ENCODE measurements at regions not wholly inside any gene's neighbourhood (a gene's known extent, or its start where the extent isn't known, plus 50 kb on each side); places are given as distances from the start of the nearest gene placed in this dataset.
"Not testable (repeated sequence)": the region's sequence is repeated elsewhere in the genome, so short reads cannot be mapped to it uniquely, and the experiment has no call there.

DNA sequence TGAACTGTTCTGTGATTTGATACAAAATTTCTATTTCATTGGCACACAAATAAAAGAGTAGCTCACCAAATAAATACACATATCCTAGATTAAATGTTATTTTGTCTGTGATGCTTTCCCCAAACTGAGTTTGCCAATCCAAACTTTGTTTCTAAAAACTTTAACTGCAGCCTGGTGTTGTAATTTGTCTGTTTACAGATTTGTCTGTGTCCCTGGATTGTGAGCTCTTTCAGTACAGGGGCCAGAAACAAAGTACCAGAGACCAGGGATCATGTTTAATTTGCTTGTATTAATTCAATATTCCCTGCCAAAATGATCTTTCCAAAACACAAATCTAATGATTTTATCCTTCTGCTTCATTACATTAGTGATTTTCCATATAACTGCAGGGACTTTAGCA lies 1044.6 kb upstream of the GJE1 start:
- DNase-seq (ENCODE audit: low read depth) = no peak
- no peak for TF ChIP-seq CTCF (IDR thresholded peaks at IDR 0.05; ENCODE audit: insufficient read depth, low read depth, low read length, missing control alignments)
- no peak overlapping the region for H3K4me3 ChIP-seq (ENCODE audit: low read depth, low read length)

GRCh38 chr6:141077355-141078333 lies 1055.1 kb upstream of the GJE1 start:
- DNase-seq (ENCODE audit: low read depth) = peak; percentile 52
- H3K4me3 ChIP-seq (ENCODE audit: low read depth, low read length) = no peak overlapping the region
- TF ChIP-seq CTCF (IDR thresholded peaks at IDR 0.05; ENCODE audit: insufficient read depth, low read depth, low read length, missing control alignments) = peak; percentile 37

DNA sequence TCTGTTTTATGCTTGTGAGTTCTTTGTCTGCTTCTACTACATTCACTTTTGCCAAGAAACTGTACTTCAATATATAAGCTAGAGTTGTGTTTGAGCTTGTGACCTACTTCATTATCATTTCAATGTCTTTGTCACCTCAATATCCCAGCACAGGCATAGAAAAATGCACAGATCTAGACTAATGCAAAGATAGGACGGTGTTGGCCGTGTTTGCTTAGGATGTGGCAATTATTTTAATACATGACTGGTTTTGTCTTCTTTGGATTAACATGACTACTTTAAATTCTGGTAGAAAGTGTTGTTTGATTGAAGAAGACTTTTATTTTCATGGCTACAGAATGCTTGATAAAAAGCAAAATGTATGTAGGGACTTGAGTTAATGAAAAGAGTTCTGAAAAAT lies 1075.0 kb upstream of the GJE1 start:
- H3K4me3 ChIP-seq (ENCODE audit: low read depth, low read length) = no peak overlapping the region
- no peak for TF ChIP-seq CTCF (IDR thresholded peaks at IDR 0.05; ENCODE audit: insufficient read depth, low read depth, low read length, missing control alignments)
- DNase-seq (ENCODE audit: low read depth) = no peak

DNA sequence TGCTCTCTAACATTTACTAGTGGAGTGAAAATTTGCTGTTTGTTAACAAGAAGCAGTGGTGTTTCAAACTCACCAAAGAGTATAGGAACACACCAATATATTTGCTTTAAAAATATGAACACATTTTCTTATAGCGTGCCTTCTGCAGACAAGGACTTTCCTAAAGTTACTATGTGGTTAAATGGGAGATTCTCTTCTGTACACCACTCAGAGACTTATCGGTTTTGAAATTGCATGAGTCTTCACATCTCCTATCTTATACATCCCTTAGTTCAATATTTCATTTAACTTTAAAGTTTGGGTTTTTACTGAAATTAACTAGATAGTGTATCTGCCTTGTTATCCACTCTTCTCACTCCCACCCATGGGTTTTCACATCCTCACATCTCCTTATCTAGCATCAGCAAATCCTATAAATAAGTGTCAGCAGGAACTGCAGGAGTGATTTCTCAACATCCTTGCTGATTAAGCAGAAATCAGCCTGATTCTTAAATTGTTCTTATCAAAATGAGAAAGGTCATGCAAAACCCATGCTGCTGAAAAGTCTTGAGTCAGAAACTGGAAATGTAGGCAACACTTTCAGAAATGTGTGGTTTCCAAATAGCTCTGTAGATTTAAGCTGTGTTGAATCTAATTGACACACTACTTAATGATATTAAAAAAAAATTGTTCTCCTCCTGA lies 1075.6 kb upstream of the GJE1 start:
- DNase-seq (ENCODE audit: low read depth) = no peak

DNA sequence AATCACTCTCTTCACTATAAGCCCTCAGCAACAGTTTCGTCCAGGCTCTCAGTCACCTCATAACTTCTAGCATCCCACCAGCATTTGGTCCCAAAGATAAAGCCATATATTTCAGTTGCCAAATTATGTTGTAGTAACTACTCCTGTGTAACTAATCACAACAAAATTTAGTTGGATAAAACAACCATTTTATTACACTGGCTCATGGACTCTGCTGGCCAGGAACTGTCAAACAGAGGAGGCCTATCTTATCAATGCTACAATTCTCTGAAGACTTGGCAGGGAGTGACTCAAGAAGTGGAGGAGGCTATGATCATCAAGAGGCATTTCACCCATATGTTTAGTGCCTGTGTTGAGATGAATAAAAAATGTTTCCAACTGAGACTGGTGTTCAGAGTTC lies 1082.3 kb upstream of the GJE1 start:
- no peak for TF ChIP-seq CTCF (IDR thresholded peaks at IDR 0.05; ENCODE audit: insufficient read depth, low read depth, low read length, missing control alignments)

More for the DNA sequence above, 1075.6 kb upstream of the GJE1 start:
- H3K4me3 ChIP-seq (ENCODE audit: low read depth, low read length) = no peak overlapping the region
- no peak for TF ChIP-seq CTCF (IDR thresholded peaks at IDR 0.05; ENCODE audit: insufficient read depth, low read depth, low read length, missing control alignments)

GRCh38 chr6:141048451-141048850 lies 1084.3 kb upstream of the GJE1 start:
- no peak for DNase-seq (ENCODE audit: low read depth)
- TF ChIP-seq CTCF (IDR thresholded peaks at IDR 0.05; ENCODE audit: insufficient read depth, low read depth, low read length, missing control alignments) = no peak
- no peak overlapping the region for H3K4me3 ChIP-seq (ENCODE audit: low read depth, low read length)

More for the DNA sequence above, 1082.3 kb upstream of the GJE1 start:
- DNase-seq (ENCODE audit: low read depth) = no peak
- H3K4me3 ChIP-seq (ENCODE audit: low read depth, low read length) = no peak overlapping the region

DNA sequence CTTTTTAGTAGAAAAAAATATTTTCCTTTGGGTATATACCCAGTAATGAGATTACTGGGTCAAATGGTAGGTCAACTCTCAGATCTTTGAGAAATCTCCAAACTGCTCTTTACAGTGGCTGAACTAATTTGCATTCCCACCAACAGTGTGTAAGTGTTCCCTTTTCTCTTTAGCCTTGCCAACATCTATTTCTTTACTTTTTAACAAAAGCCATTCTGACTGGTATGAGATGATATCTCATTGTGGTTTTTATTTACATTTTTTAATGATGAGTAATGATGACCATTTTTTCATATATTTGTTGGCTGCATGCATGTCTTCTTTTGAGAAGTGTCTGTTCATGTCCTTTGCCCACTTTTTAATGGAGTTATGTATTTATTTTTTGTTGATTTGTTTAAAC lies 1086.2 kb upstream of the GJE1 start:
- H3K4me3 ChIP-seq (ENCODE audit: low read depth, low read length); DNase-seq (ENCODE audit: low read depth): not testable (repeated sequence)

Measured in GM12865 (cell line).